ENCODE measurements at regions not wholly inside any gene's neighbourhood (a gene's known extent, or its start where the extent isn't known, plus 50 kb on each side); places are given as distances from the start of the nearest gene placed in this dataset.

DNA sequence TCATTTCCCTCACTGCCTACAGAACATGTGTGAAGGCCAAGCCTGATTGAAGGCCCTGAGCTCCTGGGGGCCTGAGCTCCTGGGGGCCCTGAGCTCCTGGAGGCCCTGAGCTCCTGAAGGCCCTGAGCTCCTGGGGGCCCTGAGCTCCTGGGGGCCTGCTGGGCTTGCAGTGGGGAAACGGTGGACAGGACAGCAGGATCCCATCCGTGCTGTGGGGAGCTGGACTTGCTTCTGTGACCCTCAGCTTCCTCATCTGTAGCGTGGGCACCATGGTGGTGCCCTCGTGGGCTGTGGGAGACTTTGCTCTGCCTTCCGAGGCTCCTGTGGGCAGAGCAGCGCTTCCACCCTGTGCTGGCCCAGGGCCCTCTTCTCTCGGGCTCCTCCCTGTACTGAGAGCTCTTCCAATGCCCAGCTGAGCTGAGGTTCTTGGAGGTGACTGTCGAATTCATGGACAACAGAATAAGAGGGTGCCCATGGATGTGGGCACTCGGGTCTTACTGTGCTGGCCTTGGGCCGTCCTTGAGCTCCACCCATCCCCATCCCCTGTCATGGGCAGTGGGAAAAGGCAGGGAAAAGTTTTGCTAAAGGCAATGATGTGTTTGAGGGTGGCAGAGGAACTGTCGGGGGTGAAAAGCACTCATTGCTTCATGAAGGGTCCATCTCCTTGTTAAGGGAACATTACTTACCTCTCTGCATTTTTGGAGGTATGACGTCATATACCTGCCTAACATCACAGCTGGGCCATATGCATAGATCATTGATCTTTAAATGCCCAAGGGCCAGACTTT, 786.7 kb downstream of the TBC1D22A start:
- Histone ChIP-seq H3K36me3 (ENCODE audit: control insufficient read depth, insufficient read depth, low read length) (no peaks in the 10 kb centered on the region), H3K9me3 (ENCODE audit: control insufficient read depth, insufficient read depth, low read depth, low read length) (no peaks in the 10 kb centered on the region), H3K4me3 (ENCODE audit: low read depth in 2 of 2, low read length in 2 of 2) (no peak overlapping the region), H3K4me1 (ENCODE audit: control insufficient read depth, insufficient read depth, low read length) (no peaks in the 10 kb centered on the region), H3K27ac (ENCODE audit: low read length) (no peak overlapping the region), H3K27me3 (ENCODE audit: control insufficient read depth, insufficient read depth, low read length) (no peaks in the 10 kb centered on the region)
- BruUV-seq (replicated peaks) = no TSS peak
- in situ Hi-C loops (cut with HindIII; ENCODE audit: low pct_unique_long_range_greater_than_20kb, low sequenced_read_pairs) = no loop called here
- TF ChIP-seq TCF7L2 (IDR thresholded peaks at IDR 0.05; ENCODE audit: low read depth, low read length) (no peak), POLR2AphosphoS5 (IDR thresholded peaks at IDR 0.05; ENCODE audit: low read depth, low read length) (no peak), SIN3A (IDR thresholded peaks at IDR 0.05; ENCODE audit: borderline replicate concordance, insufficient read depth, low read depth, low read length) (no peak)
- TF ChIP-seq, protein P1, sequence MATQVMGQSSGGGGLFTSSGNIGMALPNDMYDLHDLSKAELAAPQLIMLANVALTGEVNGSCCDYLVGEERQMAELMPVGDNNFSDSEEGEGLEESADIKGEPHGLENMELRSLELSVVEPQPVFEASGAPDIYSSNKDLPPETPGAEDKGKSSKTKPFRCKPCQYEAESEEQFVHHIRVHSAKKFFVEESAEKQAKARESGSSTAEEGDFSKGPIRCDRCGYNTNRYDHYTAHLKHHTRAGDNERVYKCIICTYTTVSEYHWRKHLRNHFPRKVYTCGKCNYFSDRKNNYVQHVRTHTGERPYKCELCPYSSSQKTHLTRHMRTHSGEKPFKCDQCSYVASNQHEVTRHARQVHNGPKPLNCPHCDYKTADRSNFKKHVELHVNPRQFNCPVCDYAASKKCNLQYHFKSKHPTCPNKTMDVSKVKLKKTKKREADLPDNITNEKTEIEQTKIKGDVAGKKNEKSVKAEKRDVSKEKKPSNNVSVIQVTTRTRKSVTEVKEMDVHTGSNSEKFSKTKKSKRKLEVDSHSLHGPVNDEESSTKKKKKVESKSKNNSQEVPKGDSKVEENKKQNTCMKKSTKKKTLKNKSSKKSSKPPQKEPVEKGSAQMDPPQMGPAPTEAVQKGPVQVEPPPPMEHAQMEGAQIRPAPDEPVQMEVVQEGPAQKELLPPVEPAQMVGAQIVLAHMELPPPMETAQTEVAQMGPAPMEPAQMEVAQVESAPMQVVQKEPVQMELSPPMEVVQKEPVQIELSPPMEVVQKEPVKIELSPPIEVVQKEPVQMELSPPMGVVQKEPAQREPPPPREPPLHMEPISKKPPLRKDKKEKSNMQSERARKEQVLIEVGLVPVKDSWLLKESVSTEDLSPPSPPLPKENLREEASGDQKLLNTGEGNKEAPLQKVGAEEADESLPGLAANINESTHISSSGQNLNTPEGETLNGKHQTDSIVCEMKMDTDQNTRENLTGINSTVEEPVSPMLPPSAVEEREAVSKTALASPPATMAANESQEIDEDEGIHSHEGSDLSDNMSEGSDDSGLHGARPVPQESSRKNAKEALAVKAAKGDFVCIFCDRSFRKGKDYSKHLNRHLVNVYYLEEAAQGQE (IDR thresholded peaks at IDR 0.05; ENCODE audit: insufficient read depth in 1 of 2, low read depth in 2 of 2, low read length in 1 of 2) = no peak
- TF ChIP-seq, protein P2, sequence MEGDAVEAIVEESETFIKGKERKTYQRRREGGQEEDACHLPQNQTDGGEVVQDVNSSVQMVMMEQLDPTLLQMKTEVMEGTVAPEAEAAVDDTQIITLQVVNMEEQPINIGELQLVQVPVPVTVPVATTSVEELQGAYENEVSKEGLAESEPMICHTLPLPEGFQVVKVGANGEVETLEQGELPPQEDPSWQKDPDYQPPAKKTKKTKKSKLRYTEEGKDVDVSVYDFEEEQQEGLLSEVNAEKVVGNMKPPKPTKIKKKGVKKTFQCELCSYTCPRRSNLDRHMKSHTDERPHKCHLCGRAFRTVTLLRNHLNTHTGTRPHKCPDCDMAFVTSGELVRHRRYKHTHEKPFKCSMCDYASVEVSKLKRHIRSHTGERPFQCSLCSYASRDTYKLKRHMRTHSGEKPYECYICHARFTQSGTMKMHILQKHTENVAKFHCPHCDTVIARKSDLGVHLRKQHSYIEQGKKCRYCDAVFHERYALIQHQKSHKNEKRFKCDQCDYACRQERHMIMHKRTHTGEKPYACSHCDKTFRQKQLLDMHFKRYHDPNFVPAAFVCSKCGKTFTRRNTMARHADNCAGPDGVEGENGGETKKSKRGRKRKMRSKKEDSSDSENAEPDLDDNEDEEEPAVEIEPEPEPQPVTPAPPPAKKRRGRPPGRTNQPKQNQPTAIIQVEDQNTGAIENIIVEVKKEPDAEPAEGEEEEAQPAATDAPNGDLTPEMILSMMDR (IDR thresholded peaks at IDR 0.05) = no peak
- ATAC-seq (no peak), DNase-seq (ENCODE audit: low read depth, low spot score) (no peak)
- intact Hi-C loops (cut with micrococcal nuclease; ENCODE audit: unreplicated experiment) = no loop called here
- CTCF ChIA-PET = no interaction called here
- POLR2A ChIA-PET = no interaction called here

DNA sequence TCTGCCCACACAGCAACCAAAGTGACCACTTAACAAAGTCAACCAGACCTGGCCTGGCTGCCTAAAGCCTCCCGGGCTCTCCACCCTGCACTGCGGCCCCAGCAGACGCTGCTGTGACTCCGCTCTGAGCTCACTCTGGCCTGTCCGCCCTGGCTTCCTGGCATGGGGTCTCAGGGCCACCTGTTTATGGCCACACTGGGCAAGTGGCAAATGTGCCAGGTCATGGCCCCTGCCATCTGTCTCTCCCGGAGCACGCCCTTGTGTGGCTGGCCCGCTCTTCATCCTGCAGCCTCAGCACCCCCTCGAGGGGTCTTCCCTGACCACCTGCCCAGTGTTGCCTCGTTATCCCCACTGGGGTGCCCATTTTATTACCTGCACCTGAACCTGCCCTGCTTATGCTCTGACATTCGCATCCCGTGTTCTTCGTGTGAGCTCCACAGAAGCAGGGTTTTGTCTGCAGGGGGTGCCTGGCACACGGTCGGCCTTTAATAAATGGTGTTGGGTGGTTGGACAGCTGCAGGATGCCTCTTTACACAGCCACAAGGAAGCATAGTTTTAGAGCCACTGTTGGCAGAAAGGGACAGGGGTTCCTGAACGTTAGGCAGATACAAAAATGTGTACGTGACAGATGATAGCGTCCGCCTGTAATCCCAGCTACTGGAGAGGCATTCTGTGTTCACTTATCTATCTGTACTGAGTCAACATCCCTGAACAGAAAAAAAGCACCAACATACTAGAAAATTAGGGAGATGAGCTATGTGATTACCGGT, 785.6 kb downstream of the TBC1D22A start:
- no peak for DNase-seq (ENCODE audit: low read depth, low spot score)
- no TSS peak for BruUV-seq (replicated peaks)
- Histone ChIP-seq H3K9me3 (ENCODE audit: control insufficient read depth, insufficient read depth, low read depth, low read length) (no peaks in the 10 kb centered on the region), H3K36me3 (ENCODE audit: control insufficient read depth, insufficient read depth, low read length) (no peaks in the 10 kb centered on the region), H3K27me3 (ENCODE audit: control insufficient read depth, insufficient read depth, low read length) (no peaks in the 10 kb centered on the region), H3K4me1 (ENCODE audit: control insufficient read depth, insufficient read depth, low read length) (no peaks in the 10 kb centered on the region), H3K4me3 (ENCODE audit: low read depth in 2 of 2, low read length in 2 of 2) (no peak overlapping the region), H3K27ac (ENCODE audit: low read length) (no peak overlapping the region)
- ChIA-PET CTCF (no interaction called here), POLR2A (no interaction called here)
- in situ Hi-C loops (cut with HindIII; ENCODE audit: low pct_unique_long_range_greater_than_20kb, low sequenced_read_pairs) = no loop called here
- intact Hi-C loops (cut with micrococcal nuclease; ENCODE audit: unreplicated experiment) = no loop called here
- TF ChIP-seq, protein P1 (IDR thresholded peaks at IDR 0.05; ENCODE audit: insufficient read depth in 1 of 2, low read depth in 2 of 2, low read length in 1 of 2) = no peak
- TF ChIP-seq TCF7L2 (IDR thresholded peaks at IDR 0.05; ENCODE audit: low read depth, low read length) (no peak), POLR2AphosphoS5 (IDR thresholded peaks at IDR 0.05; ENCODE audit: low read depth, low read length) (no peak), SIN3A (IDR thresholded peaks at IDR 0.05; ENCODE audit: borderline replicate concordance, insufficient read depth, low read depth, low read length) (no peak)
- TF ChIP-seq, protein P2 (IDR thresholded peaks at IDR 0.05) = no peak
- no peak for ATAC-seq

Measured in Panc1 (cell line).